COR-L47 (cell line): ENCODE measurements at regions not wholly inside any gene's neighbourhood (a gene's known extent, or its start where the extent isn't known, plus 50 kb on each side); places are given as distances from the start of the nearest gene placed in this dataset.
A peak's percentile ranks its signal among the peaks of the same experiment; 100 is the strongest.

Source experiments
- DNase-seq: peaks from one replicate; lab custom pipeline; 2025; lab: John Stamatoyannopoulos, UW

- peak; percentile 2 for DNase-seq
Observed at GRCh38 chr13:67443923-67444322, 213.8 kb upstream of the PCDH9 start.

GRCh38 chr13:67440236-67440975 is 210.3 kb upstream of the PCDH9 start:
- DNase-seq: no peak

- no peak for DNase-seq
Observed at GRCh38 chr13:67439365-67439764, 209.2 kb upstream of the PCDH9 start.

- DNase-seq: peak; percentile 25
Observed at GRCh38 chr13:67438465-67438864, 208.3 kb upstream of the PCDH9 start.

- no peak for DNase-seq
Observed at GRCh38 chr13:67437244-67437643, 207.1 kb upstream of the PCDH9 start.

GRCh38 chr13:67421475-67421874 is 191.3 kb upstream of the PCDH9 start:
- DNase-seq: no peak

- DNase-seq: no peak
Observed at GRCh38 chr13:67416047-67416925, 186.2 kb upstream of the PCDH9 start.

- no peak for DNase-seq
Observed at GRCh38 chr13:67410645-67411044, 180.5 kb upstream of the PCDH9 start.

GRCh38 chr13:67408798-67409197 is 178.7 kb upstream of the PCDH9 start:
- DNase-seq: no peak

GRCh38 chr13:67402546-67402945 is 172.4 kb upstream of the PCDH9 start:
- DNase-seq: no peak

GRCh38 chr13:67395577-67395976 is 165.4 kb upstream of the PCDH9 start:
- DNase-seq: no peak

GRCh38 chr13:67392014-67392413 is 161.9 kb upstream of the PCDH9 start:
- no peak for DNase-seq

GRCh38 chr13:67390462-67391086 is 160.4 kb upstream of the PCDH9 start:
- no peak for DNase-seq

- no peak for DNase-seq
Observed at GRCh38 chr13:67389171-67389570, 159.0 kb upstream of the PCDH9 start.

- DNase-seq: peak; percentile 3
Observed at GRCh38 chr13:67383109-67383757, 153.1 kb upstream of the PCDH9 start.

- DNase-seq: no peak
Observed at GRCh38 chr13:67377919-67378318, 147.8 kb upstream of the PCDH9 start.

GRCh38 chr13:67374391-67374790 is 144.3 kb upstream of the PCDH9 start:
- DNase-seq: no peak

GRCh38 chr13:67372868-67373464 is 142.8 kb upstream of the PCDH9 start:
- no peak for DNase-seq

GRCh38 chr13:67369895-67370660 is 139.9 kb upstream of the PCDH9 start:
- no peak for DNase-seq

- DNase-seq: no peak
Observed at GRCh38 chr13:67367399-67367798, 137.3 kb upstream of the PCDH9 start.

- DNase-seq: no peak
Observed at GRCh38 chr13:67366533-67366932, 136.4 kb upstream of the PCDH9 start.
